Occipital lobe (tissue), 1 donor: ENCODE measurements at regions not wholly inside any gene's neighbourhood (a gene's known extent, or its start where the extent isn't known, plus 50 kb on each side); places are given as distances from the start of the nearest gene placed in this dataset.

Source experiments
- DNase-seq: peaks from one replicate; lab custom pipeline; 2025; lab: John Stamatoyannopoulos, UW

DNA sequence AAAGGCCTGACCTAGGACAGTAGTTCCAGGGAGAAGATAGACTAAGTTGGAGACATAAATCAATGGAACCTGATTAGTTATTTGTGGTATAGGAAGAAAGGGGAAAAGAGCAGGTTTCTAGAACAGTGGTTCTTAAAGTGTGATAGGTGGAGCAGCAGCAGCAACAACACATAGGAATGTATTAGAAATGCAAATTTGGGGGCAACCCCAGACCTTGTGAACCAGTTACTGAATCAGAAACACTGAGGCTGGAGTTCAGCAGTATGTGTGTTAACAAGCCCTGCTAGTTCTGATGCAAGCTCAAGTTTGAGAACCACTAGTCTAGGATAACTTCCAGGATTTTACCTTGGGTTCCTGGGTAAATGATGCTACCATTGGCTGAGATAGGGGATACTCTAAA is 308.7 kb downstream of the EMP1 start:
- DNase-seq = no peak

DNA sequence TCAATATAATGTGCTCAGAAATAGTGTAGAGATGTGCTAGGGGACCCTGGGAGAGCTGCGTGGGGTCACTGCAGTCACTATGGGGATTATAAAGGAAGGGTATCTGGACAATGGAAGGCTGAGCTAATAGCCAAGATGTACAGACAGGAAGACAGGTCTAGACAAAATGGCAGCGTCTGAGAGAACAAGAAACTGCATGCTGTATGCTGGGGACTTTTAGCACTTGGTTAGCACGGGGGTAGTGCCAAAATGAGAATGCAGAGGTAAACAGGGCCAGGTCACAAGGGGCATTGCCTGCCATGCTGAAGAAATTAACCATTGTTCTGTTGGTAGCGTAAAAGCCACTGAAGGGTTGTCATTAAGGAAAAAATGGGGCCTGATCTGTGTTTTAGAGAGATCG is 308.2 kb downstream of the EMP1 start:
- DNase-seq = no peak

DNA sequence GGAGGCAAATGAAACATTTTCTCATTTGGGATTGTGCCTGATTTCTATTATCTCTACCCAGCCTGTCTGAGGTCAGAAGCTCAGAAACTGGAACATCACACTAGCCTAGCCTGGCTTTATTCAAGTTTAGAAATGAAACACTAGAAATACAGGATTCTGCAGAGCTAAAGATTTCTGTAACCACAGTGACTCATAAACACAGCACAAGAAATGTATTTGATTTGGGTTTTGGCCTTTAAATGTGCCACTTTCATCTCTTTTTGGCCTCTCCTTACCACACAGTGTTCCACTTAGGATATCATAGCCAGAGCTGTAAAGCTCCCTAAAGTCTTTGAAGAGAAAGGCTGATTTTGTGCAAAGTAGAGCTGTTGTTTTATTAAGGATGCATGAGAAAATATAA is 307.5 kb downstream of the EMP1 start:
- no peak for DNase-seq

- DNase-seq = no peak
These were observed 306.7 kb downstream of the EMP1 start for GRCh38 chr12:13503094-13503835.

- DNase-seq = no peak
These were observed 302.5 kb downstream of the EMP1 start for GRCh38 chr12:13499008-13499407.

DNA sequence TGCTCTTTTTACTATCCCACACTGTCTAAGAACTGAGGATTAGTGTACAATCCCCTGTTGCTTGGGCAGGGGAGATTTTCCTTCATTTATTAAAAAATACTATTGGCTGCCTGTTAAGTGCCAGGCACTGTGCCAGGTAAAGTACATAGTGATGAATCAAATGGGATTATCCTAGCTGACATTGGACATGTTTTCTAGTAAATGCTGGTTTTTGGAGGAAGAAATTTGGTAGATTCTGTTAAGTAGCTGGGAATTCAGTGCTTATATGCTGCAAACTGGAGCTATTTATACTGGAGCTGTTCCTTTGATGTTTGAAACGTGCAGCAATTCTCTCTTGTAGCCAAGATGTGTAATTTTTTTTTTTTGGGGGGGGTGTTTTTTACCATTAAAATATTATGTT is 299.6 kb downstream of the EMP1 start:
- DNase-seq = no peak

DNA sequence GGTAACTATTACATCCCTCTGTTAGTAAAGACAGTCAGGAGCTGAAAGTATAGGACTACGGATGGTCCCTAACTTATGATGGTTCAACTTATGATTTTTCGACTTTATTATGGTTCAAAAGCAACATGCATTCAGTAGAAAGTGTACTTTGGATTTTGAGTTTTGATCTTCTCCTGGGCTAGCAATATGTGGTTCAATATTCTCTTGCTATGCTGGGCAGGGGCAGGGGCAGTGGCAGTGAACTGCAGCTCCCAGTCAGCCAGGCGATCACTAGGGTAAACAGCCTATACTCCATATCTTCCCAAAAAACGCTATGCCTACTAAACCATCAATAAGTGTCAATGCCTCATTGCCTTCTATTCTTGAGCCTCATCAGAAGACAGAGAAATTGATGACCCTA is 292.7 kb downstream of the EMP1 start:
- DNase-seq = no peak

- DNase-seq = no peak
These were observed 290.8 kb downstream of the EMP1 start for GRCh38 chr12:13487326-13487725.

DNA sequence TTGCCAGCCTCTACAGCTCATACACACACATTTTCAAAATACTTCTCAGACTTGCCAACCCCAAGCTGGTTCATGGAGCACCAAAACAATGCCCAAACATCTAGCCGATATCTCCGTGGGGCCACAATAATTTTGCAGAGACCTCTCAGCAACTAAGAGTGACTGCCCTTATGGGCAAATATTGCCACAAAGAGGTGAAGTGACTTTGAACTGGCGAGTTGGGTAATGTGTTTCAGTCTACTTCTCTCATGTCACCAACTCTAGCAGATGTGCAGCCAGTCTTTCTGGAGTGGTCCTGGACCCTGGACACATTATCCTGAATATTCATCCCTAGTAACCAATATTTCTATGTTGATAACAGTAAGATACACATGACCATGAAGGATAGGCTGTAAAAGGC is 290.3 kb downstream of the EMP1 start:
- no peak for DNase-seq

DNA sequence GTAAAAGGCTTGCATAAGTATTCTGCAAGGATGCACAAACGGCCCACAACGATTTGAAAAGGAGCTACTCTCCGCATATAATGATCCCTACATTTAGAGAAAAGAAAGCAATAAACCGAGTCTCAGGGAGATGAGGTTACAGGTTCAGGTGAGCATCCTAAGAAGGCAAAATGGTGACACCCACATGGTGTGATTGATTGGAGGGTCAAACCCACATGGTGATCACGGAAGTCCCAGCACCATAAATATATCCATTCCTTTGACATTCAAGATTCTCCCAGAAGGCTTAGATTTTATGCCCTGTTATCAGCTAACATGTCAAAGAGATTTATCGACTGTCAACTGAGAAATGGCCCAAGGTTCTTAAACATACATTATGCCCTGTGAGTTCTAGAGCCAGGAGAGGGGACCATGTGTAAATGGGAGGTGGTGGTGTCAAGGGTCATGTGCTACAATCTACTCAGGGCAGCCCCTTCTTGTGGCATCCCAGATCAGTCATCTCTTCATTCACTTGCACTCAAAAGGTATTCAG is 282.2 kb downstream of the EMP1 start:
- no peak for DNase-seq

DNA sequence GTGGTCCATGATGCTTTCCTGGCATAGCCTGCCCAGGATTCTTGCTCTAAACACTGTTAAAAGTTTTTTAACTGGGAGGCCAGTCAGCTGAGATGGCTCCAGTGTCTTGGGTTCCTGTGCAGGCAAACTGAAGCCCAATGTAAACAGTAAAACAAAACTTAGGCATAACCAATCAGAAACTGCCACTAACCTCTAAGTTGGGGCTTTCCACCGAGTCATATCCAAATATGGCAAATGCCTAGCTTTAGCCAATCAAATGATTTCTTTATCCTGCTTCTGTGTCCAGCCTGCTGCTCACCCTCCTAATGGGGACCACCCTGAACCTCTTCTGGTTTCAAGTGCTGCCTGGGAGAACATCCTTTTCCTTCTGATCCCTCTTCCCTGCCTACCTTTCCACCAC is 277.9 kb downstream of the EMP1 start:
- no peak for DNase-seq

DNA sequence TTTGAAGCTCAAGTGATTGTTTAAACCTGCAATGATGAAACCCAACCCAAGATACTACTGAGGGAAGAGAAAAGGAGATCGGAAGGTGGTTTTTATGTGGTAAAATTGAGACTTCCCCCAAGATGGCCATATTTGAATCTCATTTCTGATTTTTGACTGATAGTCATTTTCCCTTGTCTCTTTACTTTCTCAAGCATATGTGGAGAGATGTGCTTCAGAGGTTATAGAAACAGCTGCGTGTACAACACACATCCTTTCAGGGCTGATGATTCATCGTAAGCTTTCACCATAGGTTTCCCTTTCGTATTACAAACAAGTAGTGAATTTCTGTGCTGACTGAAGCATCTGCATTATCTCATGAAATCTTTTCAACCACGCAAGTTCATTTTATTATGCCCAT is 276.2 kb downstream of the EMP1 start:
- no peak for DNase-seq

DNA sequence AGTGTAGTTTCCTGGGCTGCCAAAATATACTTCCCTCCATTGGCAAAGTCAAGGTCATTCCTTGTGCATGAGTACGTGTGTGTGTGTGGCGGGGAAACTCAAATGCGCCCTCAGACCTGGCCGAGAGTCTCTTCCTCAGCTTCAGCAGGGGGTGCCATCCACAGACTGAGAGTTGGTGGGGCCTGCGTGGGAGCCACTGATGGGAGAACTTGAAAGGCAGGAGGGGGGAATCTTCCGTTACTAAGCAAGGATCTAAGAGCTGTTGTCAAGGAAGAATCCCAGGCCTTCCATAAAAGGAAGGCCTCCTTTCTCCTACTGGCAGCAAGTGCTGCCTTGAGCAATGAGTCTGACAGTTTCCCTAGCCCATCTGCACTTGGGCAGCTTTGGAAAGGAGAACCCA is 274.9 kb downstream of the EMP1 start:
- no peak for DNase-seq

DNA sequence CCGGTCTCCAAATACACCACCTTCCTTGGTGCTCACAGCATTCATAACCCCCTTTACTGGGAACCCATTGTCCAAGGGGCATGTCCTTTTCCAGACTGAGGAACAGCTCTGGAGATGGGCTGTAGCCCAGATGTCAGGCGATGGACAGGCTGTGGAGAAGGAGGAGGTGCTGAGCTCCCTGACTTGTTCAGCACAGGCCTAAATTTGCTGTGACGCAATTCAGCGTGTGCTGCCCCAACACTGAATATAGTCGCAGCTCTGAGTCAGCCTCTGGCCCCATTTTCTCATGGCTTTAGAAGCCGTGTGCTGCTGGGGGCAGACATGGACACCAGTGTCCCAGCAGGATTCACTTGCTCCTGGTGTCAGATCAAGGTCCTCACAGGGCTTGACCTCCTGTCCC is 269.1 kb downstream of the EMP1 start:
- DNase-seq = peak; percentile 31

DNA sequence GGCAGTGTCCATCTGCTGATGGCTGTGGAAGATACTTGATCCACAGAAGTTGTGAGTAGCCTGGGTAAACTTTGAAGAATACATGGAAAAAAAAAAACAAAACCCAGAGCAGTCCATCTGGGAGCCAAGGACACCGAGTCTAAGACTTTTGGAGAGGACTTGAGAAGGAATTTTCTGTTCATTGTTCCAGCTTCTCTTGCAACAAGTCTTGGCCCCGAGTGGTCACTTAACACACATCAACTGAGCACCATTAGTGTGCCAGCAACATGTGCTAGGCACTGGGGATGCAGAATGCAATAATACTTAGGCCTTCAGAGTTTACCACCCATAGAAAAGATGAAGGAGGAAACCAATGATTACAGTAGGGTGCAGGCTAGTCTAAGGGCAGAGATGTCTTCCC is 266.7 kb downstream of the EMP1 start:
- DNase-seq = no peak

DNA sequence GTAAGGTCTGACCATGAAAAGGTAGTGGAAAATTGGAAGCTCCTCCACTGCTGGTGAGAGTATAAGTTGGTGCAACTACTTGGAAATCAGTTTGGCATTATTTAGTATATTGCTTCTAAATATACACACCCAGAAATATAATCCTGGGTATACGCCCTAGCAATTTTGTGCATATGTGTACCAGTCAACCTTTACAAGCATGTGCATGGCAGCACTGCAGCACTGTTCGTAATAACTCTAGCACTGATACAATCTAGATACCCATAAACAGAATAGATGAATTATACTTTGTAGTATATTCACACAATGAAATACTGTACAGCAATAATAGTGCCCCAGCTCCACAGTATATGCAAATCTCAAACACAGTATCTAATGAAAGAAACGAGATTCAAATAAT is 265.9 kb downstream of the EMP1 start:
- DNase-seq = no peak

- DNase-seq = no peak
These were observed 259.2 kb downstream of the EMP1 start for GRCh38 chr12:13455778-13456144.

GRCh38 chr12:13454991-13455777 is 258.7 kb downstream of the EMP1 start:
- DNase-seq = no peak

GRCh38 chr12:13452955-13453570 is 256.5 kb downstream of the EMP1 start:
- DNase-seq = no peak

DNA sequence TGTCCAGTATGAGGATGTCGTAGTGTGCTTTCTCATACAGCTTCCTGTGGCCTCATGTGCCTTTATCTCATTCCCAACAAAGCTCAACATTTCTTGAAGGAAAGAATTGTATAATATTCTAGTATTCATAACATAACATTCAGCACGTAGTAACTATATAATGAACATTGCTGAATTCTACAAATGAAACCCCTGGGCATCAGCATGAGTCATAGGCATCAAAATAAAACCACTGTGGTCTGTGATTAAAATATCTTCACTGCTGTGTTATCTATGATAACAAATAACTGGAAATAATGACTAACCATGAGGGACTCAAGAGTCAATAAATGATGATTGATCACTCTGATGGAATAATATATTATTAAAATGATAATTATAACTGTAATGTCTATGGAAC is 255.2 kb downstream of the EMP1 start:
- no peak for DNase-seq

GRCh38 chr12:13450231-13451080 is 253.9 kb downstream of the EMP1 start:
- no peak for DNase-seq

GRCh38 chr12:13444076-13444475 is 247.6 kb downstream of the EMP1 start:
- no peak for DNase-seq
